ENCODE measurements at regions not wholly inside any gene's neighbourhood (a gene's known extent, or its start where the extent isn't known, plus 50 kb on each side); places are given as distances from the start of the nearest gene placed in this dataset.

DNA sequence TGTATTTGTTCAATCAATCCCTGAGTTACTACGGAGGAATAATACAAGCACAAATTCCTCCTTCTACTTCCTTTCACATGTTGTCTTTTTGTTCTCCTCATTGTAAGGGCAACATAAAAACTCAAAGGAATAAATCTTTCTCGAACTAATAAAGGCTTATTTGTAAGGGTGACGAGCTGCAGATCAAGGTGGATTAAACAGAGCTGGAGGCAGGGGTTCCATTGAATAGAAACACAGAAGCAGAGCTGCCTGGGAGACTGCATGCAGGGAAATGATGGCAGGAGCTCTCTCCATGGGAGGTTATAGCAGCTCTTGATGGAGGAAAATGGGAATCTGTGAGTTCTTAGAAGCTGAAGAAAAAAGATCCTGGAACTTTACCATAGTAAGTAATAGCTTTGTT lies 160.2 kb downstream of the CYYR1 start:
- Histone ChIP-seq H3K27me3 (ENCODE audit: control insufficient read depth, insufficient read depth, low read length) (no peaks in the 10 kb centered on the region), H3K36me3 (ENCODE audit: control insufficient read depth, low read depth, low read length) (no peaks in the 10 kb centered on the region), H3K4me1 (ENCODE audit: control insufficient read depth, low read depth, low read length) (peaks cover 6% of the 10 kb centered on the region), H3K4me3 (ENCODE audit: low read length) (no peak overlapping the region), H3K27ac (ENCODE audit: low read length) (no peak overlapping the region), H3K9ac (ENCODE audit: low read length) (no peak overlapping the region), H3K9me3 (ENCODE audit: control insufficient read depth, low read depth, low read length) (no peaks in the 10 kb centered on the region)

DNA sequence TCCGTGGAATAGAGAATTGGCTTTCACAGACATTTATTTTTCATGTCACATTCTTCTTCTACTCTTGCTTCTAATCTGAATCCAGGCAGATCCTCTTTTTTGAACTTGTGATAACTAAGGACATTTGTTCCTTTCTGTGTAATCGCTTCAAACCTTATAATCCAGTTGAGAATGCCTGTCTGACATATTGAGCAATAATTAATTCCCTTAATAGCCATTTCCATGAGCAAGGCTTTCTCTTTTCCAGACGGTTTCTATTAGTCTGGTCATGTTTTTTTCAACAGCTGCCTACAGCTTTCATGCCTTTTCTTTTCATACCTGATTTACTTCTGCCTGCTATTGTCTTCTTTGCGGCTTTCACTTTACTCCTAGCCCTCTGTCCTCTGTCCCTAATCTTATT lies 163.4 kb downstream of the CYYR1 start:
- H3K9ac ChIP-seq (ENCODE audit: low read length), result no peak overlapping the region
- no peaks in the 10 kb centered on the region for H3K36me3 ChIP-seq (ENCODE audit: control insufficient read depth, low read depth, low read length)
- H3K9me3 ChIP-seq (ENCODE audit: control insufficient read depth, low read depth, low read length), result no peaks in the 10 kb centered on the region
- H3K4me1 ChIP-seq (ENCODE audit: control insufficient read depth, low read depth, low read length), result peaks cover 12% of the 10 kb centered on the region
- no peaks in the 10 kb centered on the region for H3K27me3 ChIP-seq (ENCODE audit: control insufficient read depth, insufficient read depth, low read length)
- no peak overlapping the region for H3K4me3 ChIP-seq (ENCODE audit: low read length)
- H3K27ac ChIP-seq (ENCODE audit: low read length), result no peak overlapping the region

DNA sequence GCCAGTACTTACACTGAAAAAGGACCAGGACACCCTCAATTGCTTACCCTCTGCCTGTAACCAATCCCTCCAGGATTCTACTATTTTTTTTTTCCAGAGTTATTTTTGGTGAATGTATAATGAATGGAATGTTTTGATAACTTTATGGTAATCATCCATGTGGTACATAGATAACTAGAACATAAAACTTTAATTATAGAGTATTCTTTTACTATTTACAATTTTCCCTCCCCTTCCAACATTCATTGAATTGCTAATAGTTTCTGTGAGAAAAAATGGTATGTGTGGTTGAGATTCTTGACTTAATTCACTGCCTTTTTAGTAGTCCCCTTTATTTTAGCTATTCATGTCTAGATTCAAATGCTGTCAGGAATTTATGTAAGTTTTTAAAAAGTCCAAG lies 164.6 kb downstream of the CYYR1 start:
- Histone ChIP-seq H3K27ac (ENCODE audit: low read length) (no peak overlapping the region), H3K36me3 (ENCODE audit: control insufficient read depth, low read depth, low read length) (no peaks in the 10 kb centered on the region), H3K4me3 (ENCODE audit: low read length) (no peak overlapping the region), H3K9ac (ENCODE audit: low read length) (no peak overlapping the region), H3K27me3 (ENCODE audit: control insufficient read depth, insufficient read depth, low read length) (no peaks in the 10 kb centered on the region), H3K9me3 (ENCODE audit: control insufficient read depth, low read depth, low read length) (no peaks in the 10 kb centered on the region), H3K4me1 (ENCODE audit: control insufficient read depth, low read depth, low read length) (peaks cover 12% of the 10 kb centered on the region)

DNA sequence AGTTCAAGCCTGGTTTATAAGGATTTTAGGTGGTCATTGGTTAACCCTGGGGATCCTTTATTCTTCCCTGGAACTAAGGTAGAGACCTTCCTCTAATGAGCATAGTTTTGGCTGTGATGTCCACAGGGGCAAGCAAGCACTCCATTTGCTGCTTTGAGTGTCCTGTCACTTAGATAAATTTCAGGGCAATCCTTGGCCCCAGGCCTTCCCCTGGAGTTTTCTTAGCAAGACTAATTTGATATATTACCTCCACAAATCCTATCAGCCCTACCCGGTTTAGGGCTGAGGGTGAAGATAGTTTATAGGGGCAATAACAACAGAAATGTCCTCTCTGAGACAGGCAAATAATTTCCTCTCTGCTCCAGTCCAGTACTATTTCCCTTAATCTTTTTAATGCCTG lies 166.6 kb downstream of the CYYR1 start:
- no peak overlapping the region for H3K9ac ChIP-seq (ENCODE audit: low read length)
- H3K27me3 ChIP-seq (ENCODE audit: control insufficient read depth, insufficient read depth, low read length), result no peaks in the 10 kb centered on the region
- H3K27ac ChIP-seq (ENCODE audit: low read length), result no peak overlapping the region
- H3K4me3 ChIP-seq (ENCODE audit: low read length), result no peak overlapping the region
- no peaks in the 10 kb centered on the region for H3K9me3 ChIP-seq (ENCODE audit: control insufficient read depth, low read depth, low read length)
- H3K4me1 ChIP-seq (ENCODE audit: control insufficient read depth, low read depth, low read length), result peaks cover 6% of the 10 kb centered on the region
- H3K36me3 ChIP-seq (ENCODE audit: control insufficient read depth, low read depth, low read length), result no peaks in the 10 kb centered on the region

DNA sequence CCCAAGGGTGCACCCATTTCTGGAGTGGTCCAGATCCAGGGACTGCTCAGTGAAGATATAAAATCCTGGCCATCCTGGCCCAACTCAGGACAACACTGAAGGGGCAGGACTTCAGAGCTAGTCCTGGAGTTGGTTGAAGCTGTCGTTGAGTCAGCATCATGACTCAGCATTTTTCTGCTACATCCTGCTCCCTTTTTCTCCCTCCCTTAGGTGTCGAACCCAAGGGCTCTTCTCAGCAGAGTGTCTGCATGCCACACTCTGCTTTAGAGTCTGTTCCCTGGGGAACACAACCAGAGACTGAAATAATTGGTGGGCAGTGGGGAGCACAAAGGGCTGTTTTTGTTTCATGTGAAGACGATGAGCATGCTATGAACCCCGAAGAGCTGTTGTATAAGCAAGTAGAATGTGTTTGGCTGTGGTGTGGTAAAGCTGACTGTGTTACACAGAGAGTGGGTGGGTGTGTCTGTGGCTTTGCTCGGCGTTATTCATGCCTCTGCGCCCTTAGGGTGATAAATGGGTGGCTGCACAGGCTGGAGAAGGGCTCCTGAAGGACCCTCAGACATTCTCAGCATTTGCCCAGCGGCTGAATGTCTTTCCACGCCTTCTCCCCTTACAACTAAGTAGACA lies 167.2 kb downstream of the CYYR1 start:
- H3K9ac ChIP-seq (ENCODE audit: low read length), result no peak overlapping the region
- no peaks in the 10 kb centered on the region for H3K27me3 ChIP-seq (ENCODE audit: control insufficient read depth, insufficient read depth, low read length)
- H3K4me3 ChIP-seq (ENCODE audit: low read length), result no peak overlapping the region
- H3K27ac ChIP-seq (ENCODE audit: low read length), result no peak overlapping the region
- no peaks in the 10 kb centered on the region for H3K9me3 ChIP-seq (ENCODE audit: control insufficient read depth, low read depth, low read length)
- peaks cover 6% of the 10 kb centered on the region for H3K4me1 ChIP-seq (ENCODE audit: control insufficient read depth, low read depth, low read length)
- no peaks in the 10 kb centered on the region for H3K36me3 ChIP-seq (ENCODE audit: control insufficient read depth, low read depth, low read length)

DNA sequence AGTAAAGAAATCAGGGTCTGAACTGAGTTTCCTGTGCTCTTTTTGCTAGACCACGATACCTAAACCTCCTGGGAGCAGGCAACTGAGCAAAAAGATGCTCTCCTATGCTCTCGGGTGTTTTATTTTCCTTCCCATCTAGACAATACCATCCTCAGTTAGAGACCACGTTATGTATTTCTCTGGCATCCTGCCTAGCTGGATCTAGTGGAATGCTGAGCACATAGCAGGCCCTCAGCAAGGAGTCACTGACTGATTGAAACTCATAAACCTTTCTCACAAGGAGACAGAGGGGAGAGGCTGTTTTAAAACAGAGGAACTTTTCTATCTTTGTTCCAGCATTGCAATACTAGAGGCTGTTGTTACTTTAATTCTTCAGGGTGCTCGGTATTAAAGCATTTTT lies 168.0 kb downstream of the CYYR1 start:
- no peak overlapping the region for H3K4me3 ChIP-seq (ENCODE audit: low read length)
- no peak overlapping the region for H3K27ac ChIP-seq (ENCODE audit: low read length)
- H3K27me3 ChIP-seq (ENCODE audit: control insufficient read depth, insufficient read depth, low read length), result no peaks in the 10 kb centered on the region
- H3K9ac ChIP-seq (ENCODE audit: low read length), result no peak overlapping the region
- H3K36me3 ChIP-seq (ENCODE audit: control insufficient read depth, low read depth, low read length), result no peaks in the 10 kb centered on the region
- H3K9me3 ChIP-seq (ENCODE audit: control insufficient read depth, low read depth, low read length), result no peaks in the 10 kb centered on the region
- H3K4me1 ChIP-seq (ENCODE audit: control insufficient read depth, low read depth, low read length), result peaks cover 6% of the 10 kb centered on the region

DNA sequence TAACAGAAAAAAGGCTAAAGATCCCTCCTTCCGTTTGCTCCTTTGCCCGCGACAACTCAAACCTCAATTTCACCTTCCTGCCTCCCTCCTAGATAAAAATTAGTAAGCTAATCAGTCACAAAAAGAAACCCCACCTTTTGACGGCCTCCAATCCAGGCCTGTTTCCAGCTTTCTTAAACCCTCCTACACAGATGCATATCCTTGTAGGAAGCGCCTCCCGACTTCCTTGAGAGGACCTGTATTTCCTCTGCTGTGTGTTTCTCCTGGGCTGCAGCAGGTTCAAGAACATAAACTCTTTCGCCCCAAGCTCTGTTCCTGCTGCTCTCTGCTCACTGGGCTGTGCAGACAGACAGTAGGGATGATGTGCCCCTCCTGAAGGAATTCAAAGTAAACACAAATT lies 168.8 kb downstream of the CYYR1 start:
- no peaks in the 10 kb centered on the region for H3K36me3 ChIP-seq (ENCODE audit: control insufficient read depth, low read depth, low read length)
- H3K27ac ChIP-seq (ENCODE audit: low read length), result no peak overlapping the region
- H3K27me3 ChIP-seq (ENCODE audit: control insufficient read depth, insufficient read depth, low read length), result no peaks in the 10 kb centered on the region
- no peak overlapping the region for H3K4me3 ChIP-seq (ENCODE audit: low read length)
- H3K4me1 ChIP-seq (ENCODE audit: control insufficient read depth, low read depth, low read length), result peaks cover 6% of the 10 kb centered on the region
- H3K9me3 ChIP-seq (ENCODE audit: control insufficient read depth, low read depth, low read length), result no peaks in the 10 kb centered on the region
- H3K9ac ChIP-seq (ENCODE audit: low read length), result no peak overlapping the region

DNA sequence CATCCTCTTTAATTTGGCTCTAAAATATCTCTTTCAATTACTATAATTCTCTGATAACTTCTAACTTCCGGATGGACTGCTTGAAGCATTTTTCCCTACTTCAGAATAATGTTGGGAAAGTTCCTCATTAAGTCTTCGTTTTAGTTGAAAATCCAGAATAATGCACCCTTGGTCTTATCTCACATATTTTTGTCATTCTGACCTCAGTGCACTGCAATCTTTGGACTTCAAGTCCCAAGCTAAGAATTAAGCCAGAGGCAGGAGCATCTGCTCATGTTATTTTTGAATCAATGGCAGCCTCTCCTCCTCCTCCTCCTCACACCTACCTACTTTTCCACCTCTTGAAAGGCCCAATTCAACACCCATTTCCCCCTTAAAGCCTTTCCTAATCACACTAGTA lies 169.8 kb downstream of the CYYR1 start:
- no peak overlapping the region for H3K27ac ChIP-seq (ENCODE audit: low read length)
- H3K9ac ChIP-seq (ENCODE audit: low read length), result no peak overlapping the region
- H3K4me3 ChIP-seq (ENCODE audit: low read length), result no peak overlapping the region
- H3K4me1 ChIP-seq (ENCODE audit: control insufficient read depth, low read depth, low read length), result peaks cover 6% of the 10 kb centered on the region
- no peaks in the 10 kb centered on the region for H3K27me3 ChIP-seq (ENCODE audit: control insufficient read depth, insufficient read depth, low read length)
- no peaks in the 10 kb centered on the region for H3K9me3 ChIP-seq (ENCODE audit: control insufficient read depth, low read depth, low read length)
- H3K36me3 ChIP-seq (ENCODE audit: control insufficient read depth, low read depth, low read length), result no peaks in the 10 kb centered on the region

DNA sequence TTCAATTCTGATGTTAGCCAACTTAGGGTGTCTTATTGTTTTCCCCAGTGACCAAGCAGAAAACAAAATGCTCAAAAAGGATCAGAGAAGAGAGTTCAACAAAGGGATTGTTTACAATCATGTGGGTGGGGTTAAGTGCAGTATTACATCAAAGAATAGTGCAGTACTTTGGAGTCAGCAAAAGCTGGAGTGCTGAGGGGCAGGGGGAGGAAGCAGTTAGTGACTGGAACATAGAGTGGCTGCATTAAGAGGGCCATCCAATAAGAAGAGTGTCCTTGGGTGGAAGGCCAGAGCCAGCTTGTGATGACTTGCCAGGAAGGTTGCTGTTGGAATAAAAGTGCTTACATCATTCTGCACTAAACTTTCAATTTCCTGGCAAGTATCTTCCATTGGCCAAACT lies 175.5 kb downstream of the CYYR1 start:
- Histone ChIP-seq H3K9me3 (ENCODE audit: control insufficient read depth, low read depth, low read length) (no peaks in the 10 kb centered on the region), H3K9ac (ENCODE audit: low read length) (no peak overlapping the region), H3K27ac (ENCODE audit: low read length) (no peak overlapping the region), H3K36me3 (ENCODE audit: control insufficient read depth, low read depth, low read length) (no peaks in the 10 kb centered on the region), H3K27me3 (ENCODE audit: control insufficient read depth, insufficient read depth, low read length) (no peaks in the 10 kb centered on the region), H3K4me3 (ENCODE audit: low read length) (no peak overlapping the region), H3K4me1 (ENCODE audit: control insufficient read depth, low read depth, low read length) (no peaks in the 10 kb centered on the region)

DNA sequence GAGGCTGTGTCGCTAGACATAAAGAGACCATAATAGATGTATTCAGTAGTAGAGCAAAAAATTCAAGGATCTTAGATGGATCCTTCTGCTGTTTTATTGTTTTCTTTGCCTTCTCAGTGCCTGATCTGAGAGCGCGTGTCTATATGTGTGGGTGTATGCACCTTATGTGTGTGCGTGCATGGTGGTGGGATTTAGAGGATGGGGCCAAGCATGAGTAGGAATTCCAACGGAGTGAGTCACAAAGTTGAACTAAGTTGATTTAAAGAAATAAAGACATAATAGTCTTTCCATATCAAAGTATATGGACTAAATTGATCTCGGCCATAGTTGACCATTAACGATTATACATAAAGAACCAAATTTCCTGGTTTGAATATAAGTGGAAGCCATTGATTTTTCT lies 178.7 kb downstream of the CYYR1 start:
- Histone ChIP-seq H3K36me3 (ENCODE audit: control insufficient read depth, low read depth, low read length) (no peaks in the 10 kb centered on the region), H3K9me3 (ENCODE audit: control insufficient read depth, low read depth, low read length) (no peaks in the 10 kb centered on the region), H3K27ac (ENCODE audit: low read length) (no peak overlapping the region), H3K9ac (ENCODE audit: low read length) (no peak overlapping the region), H3K4me3 (ENCODE audit: low read length) (no peak overlapping the region), H3K27me3 (ENCODE audit: control insufficient read depth, insufficient read depth, low read length) (no peaks in the 10 kb centered on the region), H3K4me1 (ENCODE audit: control insufficient read depth, low read depth, low read length) (no peaks in the 10 kb centered on the region)

DNA sequence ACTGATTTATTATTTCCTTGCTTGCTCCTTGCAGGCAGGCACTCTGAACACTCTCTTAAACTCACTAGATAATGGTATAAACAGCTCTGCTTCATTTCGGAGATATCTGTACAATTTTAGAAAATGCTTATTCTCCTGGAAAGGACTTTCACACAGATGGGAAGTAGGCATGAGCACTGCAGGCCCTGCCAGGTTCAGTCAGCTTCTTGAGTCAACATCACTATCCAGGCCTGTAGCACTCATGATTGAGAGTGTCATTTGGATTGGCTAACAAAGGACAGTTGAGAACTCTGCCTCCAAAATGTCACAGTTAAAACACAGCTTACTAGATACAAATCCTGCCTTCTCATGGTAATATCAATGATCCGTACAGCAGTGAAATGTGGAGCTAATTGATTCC lies 181.9 kb downstream of the CYYR1 start:
- Histone ChIP-seq H3K4me1 (ENCODE audit: control insufficient read depth, low read depth, low read length) (no peaks in the 10 kb centered on the region), H3K9ac (ENCODE audit: low read length) (no peak overlapping the region), H3K9me3 (ENCODE audit: control insufficient read depth, low read depth, low read length) (no peaks in the 10 kb centered on the region), H3K36me3 (ENCODE audit: control insufficient read depth, low read depth, low read length) (no peaks in the 10 kb centered on the region), H3K4me3 (ENCODE audit: low read length) (no peak overlapping the region), H3K27ac (ENCODE audit: low read length) (no peak overlapping the region), H3K27me3 (ENCODE audit: control insufficient read depth, insufficient read depth, low read length) (no peaks in the 10 kb centered on the region)

DNA sequence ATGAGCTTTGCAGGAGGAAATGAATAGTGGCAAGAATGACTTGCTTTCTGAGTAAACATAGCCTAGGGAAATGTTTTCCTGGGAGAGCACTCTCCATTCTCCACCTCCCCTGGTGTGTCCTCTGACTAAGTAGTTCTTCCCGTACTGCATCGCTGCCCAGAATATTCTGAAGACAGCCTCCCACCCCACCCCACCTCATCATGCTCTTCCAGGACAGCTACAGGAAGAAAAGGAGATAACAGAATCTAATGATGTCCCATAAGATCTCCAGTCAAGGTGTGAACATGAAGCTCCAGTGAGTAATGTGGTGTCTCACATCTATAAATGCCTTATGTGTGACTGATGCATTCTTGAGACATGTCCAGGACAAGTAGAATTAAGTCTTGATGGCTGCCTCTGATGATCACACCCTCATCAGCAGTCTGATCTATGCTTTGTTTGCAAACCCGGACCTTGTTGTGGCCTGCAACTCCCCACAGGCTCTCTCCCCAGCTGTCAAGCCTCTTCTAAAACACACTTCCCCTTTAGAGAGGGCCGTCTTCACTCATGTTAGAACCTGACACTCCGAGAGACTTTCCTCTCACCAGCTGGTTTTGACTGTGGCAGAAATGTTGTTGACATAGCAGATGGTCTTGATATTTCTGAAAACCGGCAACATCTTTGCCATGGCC lies 183.0 kb downstream of the CYYR1 start:
- Histone ChIP-seq H3K27me3 (ENCODE audit: control insufficient read depth, insufficient read depth, low read length) (no peaks in the 10 kb centered on the region), H3K9me3 (ENCODE audit: control insufficient read depth, low read depth, low read length) (no peaks in the 10 kb centered on the region), H3K4me3 (ENCODE audit: low read length) (no peak overlapping the region), H3K36me3 (ENCODE audit: control insufficient read depth, low read depth, low read length) (no peaks in the 10 kb centered on the region), H3K27ac (ENCODE audit: low read length) (no peak overlapping the region), H3K9ac (ENCODE audit: low read length) (no peak overlapping the region), H3K4me1 (ENCODE audit: control insufficient read depth, low read depth, low read length) (no peaks in the 10 kb centered on the region)
